Activated naive CD8-positive, alpha-beta T cell (primary cell): ENCODE measurements at regions not wholly inside any gene's neighbourhood (a gene's known extent, or its start where the extent isn't known, plus 50 kb on each side); places are given as distances from the start of the nearest gene placed in this dataset.
A peak's percentile ranks its signal among the peaks of the same experiment; 100 is the strongest.
"Not testable (repeated sequence)": the region's sequence is repeated elsewhere in the genome, so short reads cannot be mapped to it uniquely, and the experiment has no call there.

Experiments
- H3K27ac Mint-ChIP-seq: one replicate; pipeline ENCODE4 v1.8.0; 2021; ENCODE audit warnings: mixed read lengths
- H3K27me3 Mint-ChIP-seq: one replicate; pipeline ENCODE4 v1.8.0; 2021; ENCODE audit warnings: mixed read lengths
- H3K36me3 Mint-ChIP-seq: one replicate; pipeline ENCODE4 v1.8.0; 2021; ENCODE audit warnings: mixed read lengths
- H3K4me1 Mint-ChIP-seq: one replicate; pipeline ENCODE4 v1.8.0; 2021; ENCODE audit warnings: low read depth, mixed read lengths
- H3K4me3 Mint-ChIP-seq: one replicate; pipeline ENCODE4 v1.8.0; 2021; ENCODE audit warnings: mild to moderate bottlenecking, mixed read lengths
- H3K9me3 Mint-ChIP-seq: one replicate; pipeline ENCODE4 v1.8.0; 2021; ENCODE audit warnings: low read depth, mixed read lengths

- no peaks in the 10 kb centered on the region for H3K4me1 Mint-ChIP-seq
- H3K27ac Mint-ChIP-seq = no peak overlapping the region
- H3K36me3 Mint-ChIP-seq = no peaks in the 10 kb centered on the region
- peaks cover 7% of the 10 kb centered on the region for H3K27me3 Mint-ChIP-seq
- H3K9me3 Mint-ChIP-seq = peaks cover 3% of the 10 kb centered on the region
- H3K4me3 Mint-ChIP-seq = no peak overlapping the region
Measured at GRCh38 chr13:22903925-22904324, 276.9 kb upstream of the SGCG start.

- Mint-ChIP-seq H3K27me3 (peaks cover 25% of the 10 kb centered on the region), H3K4me3 (peak overlapping the region; percentile 67), H3K27ac (no peak overlapping the region), H3K36me3 (no peaks in the 10 kb centered on the region), H3K9me3 (peaks cover 7% of the 10 kb centered on the region), H3K4me1 (peaks cover 4% of the 10 kb centered on the region)
Measured at GRCh38 chr13:22915442-22916082, 265.2 kb upstream of the SGCG start.

- not testable (repeated sequence) for H3K36me3 Mint-ChIP-seq, H3K9me3 Mint-ChIP-seq, H3K4me1 Mint-ChIP-seq, H3K27ac Mint-ChIP-seq
- peaks cover 21% of the 10 kb centered on the region for H3K27me3 Mint-ChIP-seq
- peak overlapping the region; percentile 67 for H3K4me3 Mint-ChIP-seq
Measured at GRCh38 chr13:22916276-22916675, 264.5 kb upstream of the SGCG start.

- H3K36me3 Mint-ChIP-seq = no peaks in the 10 kb centered on the region
Measured at GRCh38 chr13:22925881-22926747, 254.7 kb upstream of the SGCG start.

GRCh38 chr13:22926748-22927400, 253.9 kb upstream of the SGCG start:
- peaks cover 31% of the 10 kb centered on the region for H3K27me3 Mint-ChIP-seq
- H3K4me1 Mint-ChIP-seq = peaks cover 11% of the 10 kb centered on the region
- no peaks in the 10 kb centered on the region for H3K36me3 Mint-ChIP-seq
- no peak overlapping the region for H3K27ac Mint-ChIP-seq
- no peaks in the 10 kb centered on the region for H3K9me3 Mint-ChIP-seq
- H3K4me3 Mint-ChIP-seq = no peak overlapping the region

More at GRCh38 chr13:22925881-22926747, 254.7 kb upstream of the SGCG start:
- Mint-ChIP-seq H3K9me3 (no peaks in the 10 kb centered on the region), H3K27ac (no peak overlapping the region), H3K27me3 (peaks cover 35% of the 10 kb centered on the region), H3K4me1 (peaks cover 11% of the 10 kb centered on the region), H3K4me3 (peak overlapping the region; percentile 45)

- H3K27ac Mint-ChIP-seq, H3K9me3 Mint-ChIP-seq, H3K36me3 Mint-ChIP-seq, H3K4me3 Mint-ChIP-seq: not testable (repeated sequence)
- Mint-ChIP-seq H3K4me1 (peaks cover 11% of the 10 kb centered on the region), H3K27me3 (peaks cover 23% of the 10 kb centered on the region)
Measured at GRCh38 chr13:22927845-22928244, 252.9 kb upstream of the SGCG start.

GRCh38 chr13:22929381-22930126, 251.2 kb upstream of the SGCG start:
- Mint-ChIP-seq H3K27ac (no peak overlapping the region), H3K36me3 (no peaks in the 10 kb centered on the region), H3K4me3 (no peak overlapping the region), H3K4me1 (peaks cover 11% of the 10 kb centered on the region), H3K9me3 (no peaks in the 10 kb centered on the region), H3K27me3 (peaks cover 22% of the 10 kb centered on the region)

- peaks cover 4% of the 10 kb centered on the region for H3K4me1 Mint-ChIP-seq
- peaks cover 11% of the 10 kb centered on the region for H3K27me3 Mint-ChIP-seq
- no peak overlapping the region for H3K27ac Mint-ChIP-seq
- H3K36me3 Mint-ChIP-seq = no peaks in the 10 kb centered on the region
- H3K4me3 Mint-ChIP-seq = no peak overlapping the region
- no peaks in the 10 kb centered on the region for H3K9me3 Mint-ChIP-seq
Measured at GRCh38 chr13:22931576-22931975, 249.2 kb upstream of the SGCG start.

GRCh38 chr13:22932632-22933412, 248.0 kb upstream of the SGCG start:
- not testable (repeated sequence) for H3K27me3 Mint-ChIP-seq, H3K36me3 Mint-ChIP-seq, H3K9me3 Mint-ChIP-seq, H3K4me1 Mint-ChIP-seq, H3K27ac Mint-ChIP-seq, H3K4me3 Mint-ChIP-seq

GRCh38 chr13:22933571-22934181, 247.1 kb upstream of the SGCG start:
- Mint-ChIP-seq H3K27me3 (peaks cover 3% of the 10 kb centered on the region), H3K9me3 (no peaks in the 10 kb centered on the region), H3K4me1 (no peaks in the 10 kb centered on the region), H3K4me3 (no peak overlapping the region), H3K27ac (no peak overlapping the region), H3K36me3 (no peaks in the 10 kb centered on the region)

- Mint-ChIP-seq H3K4me1 (no peaks in the 10 kb centered on the region), H3K27me3 (peaks cover 2% of the 10 kb centered on the region), H3K27ac (no peak overlapping the region), H3K4me3 (no peak overlapping the region), H3K9me3 (no peaks in the 10 kb centered on the region), H3K36me3 (no peaks in the 10 kb centered on the region)
Measured at GRCh38 chr13:22934744-22935523, 245.8 kb upstream of the SGCG start.

GRCh38 chr13:22936228-22936627, 244.6 kb upstream of the SGCG start:
- no peaks in the 10 kb centered on the region for H3K9me3 Mint-ChIP-seq
- H3K27ac Mint-ChIP-seq = no peak overlapping the region
- H3K36me3 Mint-ChIP-seq = no peaks in the 10 kb centered on the region
- no peak overlapping the region for H3K4me3 Mint-ChIP-seq
- H3K27me3 Mint-ChIP-seq = no peaks in the 10 kb centered on the region
- no peaks in the 10 kb centered on the region for H3K4me1 Mint-ChIP-seq

GRCh38 chr13:22937241-22937640, 243.5 kb upstream of the SGCG start:
- no peaks in the 10 kb centered on the region for H3K4me1 Mint-ChIP-seq
- H3K4me3 Mint-ChIP-seq = no peak overlapping the region
- H3K36me3 Mint-ChIP-seq = no peaks in the 10 kb centered on the region
- H3K27ac Mint-ChIP-seq = no peak overlapping the region
- no peaks in the 10 kb centered on the region for H3K27me3 Mint-ChIP-seq
- no peaks in the 10 kb centered on the region for H3K9me3 Mint-ChIP-seq
